ENCODE measurements at regions not wholly inside any gene's neighbourhood (a gene's known extent, or its start where the extent isn't known, plus 50 kb on each side); places are given as distances from the start of the nearest gene placed in this dataset.

DNA sequence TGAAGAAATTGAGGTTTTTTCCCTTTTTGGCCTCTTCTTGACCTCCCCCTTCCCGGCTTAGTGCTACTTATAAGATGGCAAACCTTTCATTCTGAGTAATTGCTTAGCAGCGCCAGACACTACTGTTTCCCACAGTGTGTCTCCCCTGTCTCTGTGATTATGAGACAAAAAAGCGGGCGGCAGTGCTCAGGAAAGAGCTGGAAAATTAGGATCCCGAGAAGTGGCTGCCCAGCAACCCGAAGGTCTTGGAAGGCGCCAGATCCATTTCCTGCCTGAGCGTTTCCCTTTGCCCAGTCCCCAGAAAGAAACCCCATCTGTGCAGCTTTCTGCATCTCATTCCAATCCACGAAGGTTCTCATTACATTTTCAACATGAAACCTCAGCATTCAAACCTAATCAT lies 191.9 kb upstream of the APCDD1 start:
- no peak overlapping the region for H3K4me3 Mint-ChIP-seq

GRCh38 chr18:10264260-10264659 lies 190.2 kb upstream of the APCDD1 start:
- Histone ChIP-seq H3K9me3 (ENCODE audit: control insufficient read depth in 2 of 3, low read length in 3 of 3) (no peaks in the 10 kb centered on the region), H3K27ac (ENCODE audit: low read depth, low read length) (no peak overlapping the region), H3K27me3 (ENCODE audit: control insufficient read depth in 2 of 2, insufficient read depth in 2 of 2, low read length in 2 of 2) (no peaks in the 10 kb centered on the region), H3K4me1 (ENCODE audit: control insufficient read depth in 2 of 2, insufficient read depth in 2 of 2, low read length in 2 of 2) (no peaks in the 10 kb centered on the region), H3K4me3 (ENCODE audit: low read length) (no peak overlapping the region), H3K36me3 (ENCODE audit: control insufficient read depth in 2 of 3, insufficient read depth in 3 of 3, low read length in 3 of 3) (no peaks in the 10 kb centered on the region)
- Mint-ChIP-seq H3K27me3 (peaks cover 0 to 8% (median 0%) of the 10 kb centered on the region in 5 donors), H3K36me3 (no peaks in the 10 kb centered on the region), H3K9me3 (peaks cover 0 to 2% (median 0%) of the 10 kb centered on the region in 11 donors), H3K4me3 (no peak overlapping the region), H3K4me1 (peaks cover 0 to 7% (median 0%) of the 10 kb centered on the region in 7 donors), H3K27ac (no peak overlapping the region)
- CTCF ChIA-PET: no interaction called here
- ATAC-seq (no peak), DNase-seq (no peak)
- intact Hi-C loops (cut with micrococcal nuclease): no loop called here
- POLR2A ChIA-PET: no interaction called here

More for the DNA sequence above, 191.9 kb upstream of the APCDD1 start:
- no peak overlapping the region for H3K27ac Mint-ChIP-seq
- Histone ChIP-seq H3K36me3 (ENCODE audit: control insufficient read depth in 2 of 3, insufficient read depth in 3 of 3, low read length in 3 of 3) (no peaks in the 10 kb centered on the region), H3K9me3 (ENCODE audit: control insufficient read depth in 2 of 3, low read length in 3 of 3) (no peaks in the 10 kb centered on the region), H3K4me1 (ENCODE audit: control insufficient read depth in 2 of 2, insufficient read depth in 2 of 2, low read length in 2 of 2) (no peaks in the 10 kb centered on the region), H3K27ac (ENCODE audit: low read depth, low read length) (no peak overlapping the region), H3K4me3 (ENCODE audit: low read length) (no peak overlapping the region), H3K27me3 (ENCODE audit: control insufficient read depth in 2 of 2, insufficient read depth in 2 of 2, low read length in 2 of 2) (no peaks in the 10 kb centered on the region)
- DNase-seq (no peak), ATAC-seq (no peak)
- peaks cover 0 to 8% (median 0%) of the 10 kb centered on the region in 5 donors for H3K27me3 Mint-ChIP-seq
- ChIA-PET CTCF (no interaction called here), POLR2A (no interaction called here)
- H3K9me3 Mint-ChIP-seq: peaks cover 0 to 2% (median 0%) of the 10 kb centered on the region in 11 donors
- no peaks in the 10 kb centered on the region for H3K36me3 Mint-ChIP-seq
- intact Hi-C loops (cut with micrococcal nuclease): no loop called here
- peaks cover 0 to 5% (median 0%) of the 10 kb centered on the region in 7 donors for H3K4me1 Mint-ChIP-seq

DNA sequence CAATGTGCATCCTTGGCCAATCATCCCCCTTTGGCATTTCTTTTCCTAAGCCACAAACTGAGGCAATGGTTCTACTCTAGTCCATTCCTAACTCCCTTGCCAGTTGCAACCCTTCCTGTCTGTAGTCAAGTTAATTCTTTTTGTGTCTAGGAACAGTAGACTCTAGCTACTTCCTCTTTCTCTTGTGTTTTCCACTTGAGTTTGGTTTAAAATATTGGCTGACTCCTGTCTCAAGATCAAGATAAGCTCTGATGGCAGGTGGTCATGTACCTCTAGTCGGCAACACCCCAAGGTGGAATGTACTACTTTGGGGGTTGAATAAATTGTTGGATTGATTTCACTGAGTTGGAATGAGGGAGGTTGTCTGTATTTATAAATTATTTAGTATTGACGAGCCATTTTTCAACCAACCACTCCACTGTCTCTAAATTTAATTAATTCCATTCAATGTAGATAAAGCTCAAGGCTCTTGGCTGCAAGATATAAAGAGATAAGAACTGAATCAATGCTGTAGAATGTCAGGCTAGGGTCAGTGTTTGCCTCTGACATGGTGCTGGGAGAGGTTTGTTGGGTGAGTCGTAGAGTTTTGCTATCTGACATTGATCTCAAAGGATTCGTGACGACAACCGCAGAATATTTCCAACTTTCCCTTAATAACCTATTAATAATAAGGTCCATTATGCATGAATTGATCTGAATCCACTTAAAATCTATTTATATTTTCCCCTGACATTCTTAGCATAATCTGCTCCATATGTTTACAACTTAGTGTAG lies 188.7 kb upstream of the APCDD1 start:
- Histone ChIP-seq H3K4me1 (ENCODE audit: control insufficient read depth in 2 of 2, insufficient read depth in 2 of 2, low read length in 2 of 2) (no peaks in the 10 kb centered on the region), H3K9me3 (ENCODE audit: control insufficient read depth in 2 of 3, low read length in 3 of 3) (no peaks in the 10 kb centered on the region), H3K36me3 (ENCODE audit: control insufficient read depth in 2 of 3, insufficient read depth in 3 of 3, low read length in 3 of 3) (no peaks in the 10 kb centered on the region), H3K4me3 (ENCODE audit: low read length) (no peak overlapping the region), H3K27me3 (ENCODE audit: control insufficient read depth in 2 of 2, insufficient read depth in 2 of 2, low read length in 2 of 2) (no peaks in the 10 kb centered on the region), H3K27ac (ENCODE audit: low read depth, low read length) (no peak overlapping the region)
- no peak for ATAC-seq
- peaks cover 0 to 2% (median 0%) of the 10 kb centered on the region in 11 donors for H3K9me3 Mint-ChIP-seq
- no peaks in the 10 kb centered on the region for H3K36me3 Mint-ChIP-seq
- no peak overlapping the region for H3K4me3 Mint-ChIP-seq
- H3K27me3 Mint-ChIP-seq: peaks cover 0 to 4% (median 0%) of the 10 kb centered on the region in 5 donors
- CTCF ChIA-PET: no interaction called here
- peaks cover 0 to 5% (median 0%) of the 10 kb centered on the region in 7 donors for H3K4me1 Mint-ChIP-seq
- no peak overlapping the region for H3K27ac Mint-ChIP-seq
- no peak for DNase-seq
- intact Hi-C loops (cut with micrococcal nuclease): no loop called here
- POLR2A ChIA-PET: no interaction called here

DNA sequence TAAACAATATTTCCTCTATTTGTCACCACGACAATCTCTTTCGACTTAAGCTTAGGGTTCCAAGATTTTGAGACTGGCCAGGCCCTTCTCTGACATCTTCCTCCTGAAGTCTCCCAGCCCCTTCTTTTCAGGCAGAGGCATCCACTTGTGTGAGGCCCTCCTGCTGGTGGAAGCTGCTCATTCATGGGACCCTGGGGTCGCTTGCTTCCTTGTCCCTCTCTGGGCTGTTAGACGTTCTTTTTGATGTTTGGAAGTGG lies 188.2 kb upstream of the APCDD1 start:
- Histone ChIP-seq H3K9me3 (ENCODE audit: control insufficient read depth in 2 of 3, low read length in 3 of 3) (no peaks in the 10 kb centered on the region), H3K27me3 (ENCODE audit: control insufficient read depth in 2 of 2, insufficient read depth in 2 of 2, low read length in 2 of 2) (no peaks in the 10 kb centered on the region), H3K36me3 (ENCODE audit: control insufficient read depth in 2 of 3, insufficient read depth in 3 of 3, low read length in 3 of 3) (no peaks in the 10 kb centered on the region), H3K4me3 (ENCODE audit: low read length) (no peak overlapping the region), H3K4me1 (ENCODE audit: control insufficient read depth in 2 of 2, insufficient read depth in 2 of 2, low read length in 2 of 2) (no peaks in the 10 kb centered on the region), H3K27ac (ENCODE audit: low read depth, low read length) (no peak overlapping the region)
- peaks cover 0 to 4% (median 0%) of the 10 kb centered on the region in 5 donors for H3K27me3 Mint-ChIP-seq
- ATAC-seq (no peak), DNase-seq (no peak)
- no peak overlapping the region for H3K4me3 Mint-ChIP-seq
- H3K9me3 Mint-ChIP-seq: peaks cover 0 to 2% (median 0%) of the 10 kb centered on the region in 11 donors
- H3K36me3 Mint-ChIP-seq: no peaks in the 10 kb centered on the region
- peaks cover 0 to 5% (median 0%) of the 10 kb centered on the region in 7 donors for H3K4me1 Mint-ChIP-seq
- CTCF ChIA-PET: no interaction called here
- no peak overlapping the region for H3K27ac Mint-ChIP-seq
- intact Hi-C loops (cut with micrococcal nuclease): no loop called here
- POLR2A ChIA-PET: no interaction called here

DNA sequence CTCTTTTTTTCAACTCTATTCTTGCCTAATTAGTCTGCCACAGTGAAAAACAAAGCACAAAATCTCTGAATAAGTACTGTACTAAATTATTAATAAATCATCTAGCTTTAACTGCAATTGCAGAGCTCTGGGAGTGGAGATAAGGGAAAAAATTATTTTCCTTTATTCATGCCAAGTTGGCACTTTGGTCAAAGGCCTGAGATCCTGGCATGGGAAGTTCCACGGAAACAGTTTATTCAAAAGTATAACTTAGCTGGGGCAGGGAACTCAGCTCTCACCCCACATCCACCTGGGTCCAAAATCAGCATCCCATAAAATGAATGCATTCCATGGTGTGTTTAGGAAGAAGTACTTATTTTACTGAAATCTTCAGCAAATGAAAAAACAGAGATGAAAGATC lies 185.2 kb upstream of the APCDD1 start:
- intact Hi-C loops (cut with micrococcal nuclease): no loop called here
- H3K27me3 Mint-ChIP-seq: peaks cover 0 to 4% (median 0%) of the 10 kb centered on the region in 5 donors
- POLR2A ChIA-PET: no interaction called here
- no peak overlapping the region for H3K27ac Mint-ChIP-seq
- CTCF ChIA-PET: no interaction called here
- no peaks in the 10 kb centered on the region for H3K36me3 Mint-ChIP-seq
- H3K9me3 Mint-ChIP-seq: peaks cover 0 to 6% (median 0%) of the 10 kb centered on the region in 11 donors
- Histone ChIP-seq H3K4me3 (ENCODE audit: low read length) (no peak overlapping the region), H3K4me1 (ENCODE audit: control insufficient read depth in 2 of 2, insufficient read depth in 2 of 2, low read length in 2 of 2) (no peaks in the 10 kb centered on the region), H3K27me3 (ENCODE audit: control insufficient read depth in 2 of 2, insufficient read depth in 2 of 2, low read length in 2 of 2) (no peaks in the 10 kb centered on the region), H3K36me3 (ENCODE audit: control insufficient read depth in 2 of 3, insufficient read depth in 3 of 3, low read length in 3 of 3) (no peaks in the 10 kb centered on the region), H3K27ac (ENCODE audit: low read depth, low read length) (no peak overlapping the region), H3K9me3 (ENCODE audit: control insufficient read depth in 2 of 3, low read length in 3 of 3) (no peaks in the 10 kb centered on the region)
- no peak overlapping the region for H3K4me3 Mint-ChIP-seq
- ATAC-seq: no peak
- DNase-seq: no peak
- H3K4me1 Mint-ChIP-seq: peaks cover 0 to 5% (median 0%) of the 10 kb centered on the region in 7 donors

DNA sequence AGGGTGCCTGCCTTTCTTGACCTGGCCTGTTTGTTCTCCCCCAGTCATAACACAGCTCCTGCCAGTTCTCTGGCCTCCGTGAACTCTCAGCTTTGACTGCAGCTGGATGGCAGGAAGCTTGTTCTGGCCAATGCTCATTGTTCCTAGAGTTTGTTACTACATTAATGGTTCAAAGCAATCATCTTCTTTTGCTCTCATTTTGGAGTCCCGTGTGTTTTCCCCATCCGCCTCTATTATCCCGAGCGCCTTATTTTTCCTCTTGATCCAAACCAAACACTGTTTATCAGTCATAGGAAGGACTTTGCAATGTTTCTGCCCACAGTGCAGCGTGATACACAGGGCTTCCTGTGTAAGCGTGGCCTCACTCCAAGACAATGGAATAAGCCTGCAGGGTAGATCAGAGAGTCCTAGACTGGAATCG lies 184.3 kb upstream of the APCDD1 start:
- Mint-ChIP-seq H3K9me3 (peaks cover 0 to 6% (median 0%) of the 10 kb centered on the region in 11 donors), H3K27me3 (peaks cover 0 to 4% (median 0%) of the 10 kb centered on the region in 5 donors), H3K36me3 (no peaks in the 10 kb centered on the region), H3K27ac (no peak overlapping the region), H3K4me1 (peaks cover 0 to 5% (median 0%) of the 10 kb centered on the region in 7 donors), H3K4me3 (no peak overlapping the region)
- no peaks in the 10 kb centered on the region for H3K9me3 ChIP-seq (ENCODE audit: control insufficient read depth in 2 of 3, low read length in 3 of 3)
- intact Hi-C loops (cut with micrococcal nuclease): no loop called here
- H3K27ac ChIP-seq (ENCODE audit: low read depth, low read length): no peak overlapping the region
- ChIA-PET CTCF (no interaction called here), POLR2A (no interaction called here)
- no peaks in the 10 kb centered on the region for H3K4me1 ChIP-seq (ENCODE audit: control insufficient read depth in 2 of 2, insufficient read depth in 2 of 2, low read length in 2 of 2)
- ATAC-seq (no peak), DNase-seq (no peak)
- H3K4me3 ChIP-seq (ENCODE audit: low read length): no peak overlapping the region
- no peaks in the 10 kb centered on the region for H3K36me3 ChIP-seq (ENCODE audit: control insufficient read depth in 2 of 3, insufficient read depth in 3 of 3, low read length in 3 of 3)
- H3K27me3 ChIP-seq (ENCODE audit: control insufficient read depth in 2 of 2, insufficient read depth in 2 of 2, low read length in 2 of 2): no peaks in the 10 kb centered on the region

- Histone ChIP-seq H3K4me1 (ENCODE audit: control insufficient read depth in 2 of 2, insufficient read depth in 2 of 2, low read length in 2 of 2) (no peaks in the 10 kb centered on the region), H3K27me3 (ENCODE audit: control insufficient read depth in 2 of 2, insufficient read depth in 2 of 2, low read length in 2 of 2) (no peaks in the 10 kb centered on the region), H3K36me3 (ENCODE audit: control insufficient read depth in 2 of 3, insufficient read depth in 3 of 3, low read length in 3 of 3) (no peaks in the 10 kb centered on the region), H3K4me3 (ENCODE audit: low read length) (no peak overlapping the region), H3K9me3 (ENCODE audit: control insufficient read depth in 2 of 3, low read length in 3 of 3) (no peaks in the 10 kb centered on the region), H3K27ac (ENCODE audit: low read depth, low read length) (no peak overlapping the region)
- intact Hi-C loops (cut with micrococcal nuclease): no loop called here
- Mint-ChIP-seq H3K4me3 (no peak overlapping the region), H3K27ac (no peak overlapping the region), H3K36me3 (no peaks in the 10 kb centered on the region), H3K9me3 (peaks cover 0 to 4% (median 0%) of the 10 kb centered on the region in 11 donors), H3K27me3 (peaks cover 0 to 5% (median 0%) of the 10 kb centered on the region in 5 donors), H3K4me1 (peaks cover 0 to 2% (median 0%) of the 10 kb centered on the region in 7 donors)
- DNase-seq: no peak
- no peak for ATAC-seq
- CTCF ChIA-PET: no interaction called here
- POLR2A ChIA-PET: no interaction called here
These were observed 183.0 kb upstream of the APCDD1 start for GRCh38 chr18:10271481-10271880.

Measured in naive thymus-derived CD4-positive, alpha-beta T cell (primary cell).